K562 (cell line): ENCODE measurements at regions not wholly inside any gene's neighbourhood (a gene's known extent, or its start where the extent isn't known, plus 50 kb on each side); places are given as distances from the start of the nearest gene placed in this dataset.

ENCODE experiments used
- ATAC-seq: fragments of 200-7000 bp; cut with Tn5 transposase; 3 replicates; pipeline ENCODE4 v1.9.1; 2020; ENCODE audit warnings: moderate library complexity
- BruUV-seq: library from RNA; stranded (reverse); fragments of 400-500 nt; replicated peaks from 2 replicates; lab custom pipeline; 2021; lab: Mats Ljungman, UMichigan
- CTCF ChIA-PET: fragments of 300-600 bp; formaldehyde crosslinking; extraction: SDS; loops from one replicate; lab custom pipeline; 2021; ENCODE audit warnings: low intra/inter-chr PET ratio; lab: Yijun Ruan, JAX
- POLR2A ChIA-PET: fragments of 300-600, 350-650 bp; sonication (Branson Sonifier 250); formaldehyde crosslinking; extraction: SDS; loops from one replicate; lab custom pipeline; 2021; ENCODE audit warnings: antibody characterized with exemption, inconsistent platforms; lab: Yijun Ruan, JAX
- DNase-seq, 4 experiments: peaks; one replicate each; pipeline versions ENCODE4 v3.0.0 to v3.0.0-alpha.2; 2011 to 2018; ENCODE audit warnings: low spot score in 3 of 4, mixed read lengths in 3 of 4; ENCODE audit errors: extremely low read depth in 1 of 4
- FAIRE-seq: peaks from 2 replicates; lab custom pipeline; 2011; peaks lifted over from hg19 to GRCh38; lab: Jason Lieb, UNC
- H2AFZ ChIP-seq: 2 replicates; pipeline ENCODE4 v1.6.0; 2011; ENCODE audit warnings: low read depth, low read length, control low read depth, inconsistent platforms
- H3K27ac ChIP-seq: fragments of 200-600 bp; 3 replicates; pipeline ENCODE4 v1.8.0; 2011; ENCODE audit warnings: low read depth, mild to moderate bottlenecking, control low read depth, inconsistent platforms, low read length, moderate library complexity, mixed read lengths; ENCODE audit errors: extremely low read depth
- H3K27me3 ChIP-seq, 2 experiments: fragments of 300-600 bp in 1 of 2; 2 replicates in 1 of 2; 3 replicates in 1 of 2; pipeline versions ENCODE4 v1.6.0 to v1.8.0; 2011; ENCODE audit warnings: inconsistent platforms in 2 of 2, low read length in 2 of 2, mild to moderate bottlenecking in 1 of 2, mixed read lengths in 1 of 2, moderate library complexity in 1 of 2; ENCODE audit not compliant: control insufficient read depth in 2 of 2, insufficient read depth in 2 of 2
- H3K36me3 ChIP-seq: fragments of 300-600 bp; 3 replicates; pipeline ENCODE4 v1.8.0; 2011; ENCODE audit warnings: mild to moderate bottlenecking, low read length, inconsistent platforms; ENCODE audit not compliant: control insufficient read depth, insufficient read depth
- H3K4me1 ChIP-seq, 2 experiments: fragments of 200-600 bp in 1 of 2; replicated peaks in 1 of 2; 2 replicates in 1 of 2; 3 replicates in 1 of 2; pipeline versions ENCODE4 v1.5.1 to v1.8.0; 2011; ENCODE audit warnings: inconsistent platforms in 2 of 2, low read length in 2 of 2, mild to moderate bottlenecking in 1 of 2, mixed read lengths in 1 of 2, moderate library complexity in 1 of 2; ENCODE audit not compliant: control insufficient read depth in 2 of 2, insufficient read depth in 2 of 2
- H3K4me2 ChIP-seq: 2 replicates; pipeline ENCODE4 v1.6.1; 2011; ENCODE audit warnings: low read length, control low read depth, inconsistent platforms, mixed read lengths; ENCODE audit not compliant: insufficient read depth
- H3K4me3 ChIP-seq: fragments of 200-600 bp; sonication (generic), shearing (Covaris generic); 2 replicates; pipeline ENCODE4 v1.5.1; 2016; ENCODE audit warnings: control low read depth, inconsistent platforms
- H3K79me2 ChIP-seq: fragments of 200-600 bp; 3 replicates; pipeline ENCODE4 v1.8.0; 2011; ENCODE audit warnings: low read length, inconsistent platforms; ENCODE audit not compliant: control insufficient read depth, insufficient read depth
- H3K9ac ChIP-seq, 2 experiments: 2 replicates each; pipeline versions ENCODE4 v1.6.0 to v1.6.1; 2011; ENCODE audit warnings: low read depth in 2 of 2, low read length in 2 of 2, control low read depth in 1 of 2, inconsistent platforms in 1 of 2, mild to moderate bottlenecking in 1 of 2, mixed read lengths in 1 of 2; ENCODE audit not compliant: insufficient read depth in 1 of 2
- H3K9me1 ChIP-seq: one replicate; pipeline ENCODE4 v1.6.0; 2011; ENCODE audit warnings: inconsistent platforms, mild to moderate bottlenecking, low read length, moderate library complexity; ENCODE audit not compliant: control insufficient read depth, insufficient read depth
- H3K9me3 ChIP-seq: replicated peaks from 2 replicates; pipeline ENCODE4 v1.5.1; 2011; ENCODE audit warnings: low read depth, low read length, inconsistent platforms; ENCODE audit not compliant: control insufficient read depth, insufficient read depth
- H4K20me1 ChIP-seq: replicated peaks from 2 replicates; pipeline ENCODE4 v1.6.1; 2011; ENCODE audit warnings: low read length, inconsistent platforms, mixed read lengths; ENCODE audit not compliant: control insufficient read depth, insufficient read depth
- BHLHE40 ChIP-seq: IDR thresholded peaks from 2 replicates; pipeline ENCODE4 v1.6.1; 2011; ENCODE audit warnings: low read length, improper control_type of control experiment
- CBFA2T2 ChIP-seq: fragments of 450-650 bp; conservative IDR thresholded peaks from 2 replicates; pipeline ENCODE4 v1.6.1; 2017; ENCODE audit warnings: mild to moderate bottlenecking
- CXXC5 ChIP-seq: fragments of 250-450 bp; sonication (Bioruptor Pico); IDR thresholded peaks from 2 replicates; pipeline ENCODE4 v1.8.0; 2022; ENCODE audit warnings: inconsistent platforms, mild to moderate bottlenecking, moderate library complexity
- E2F6 ChIP-seq, 2 experiments: IDR thresholded peaks; 2 replicates each; pipeline ENCODE4 v1.6.1; 2011; ENCODE audit warnings: borderline replicate concordance in 1 of 2, control low read depth in 1 of 2, low read depth in 1 of 2, low read length in 1 of 2, mild to moderate bottlenecking in 1 of 2, mixed read lengths in 1 of 2, moderate library complexity in 1 of 2; ENCODE audit not compliant: insufficient read depth in 1 of 2, insufficient read length in 1 of 2, poor library complexity in 1 of 2, severe bottlenecking in 1 of 2; ENCODE audit errors: extremely low read depth in 1 of 2
- ILF3 ChIP-seq: fragments of 450-650 bp; IDR thresholded peaks from 2 replicates; pipeline ENCODE4 v1.6.1; 2018; ENCODE audit warnings: antibody characterized with exemption, mild to moderate bottlenecking, moderate library complexity, borderline replicate concordance
- NR4A1 ChIP-seq, 2 experiments: fragments of 250-450 bp in 1 of 2; fragments of 450-650 bp in 1 of 2; sonication (Bioruptor Pico) in 1 of 2; IDR thresholded peaks; 2 replicates each; pipeline versions ENCODE4 v1.4.0 to v1.6.1; 2016 to 2020; ENCODE audit warnings: mild to moderate bottlenecking in 2 of 2, missing compliant biosample characterization in 1 of 2, missing genetic modification characterization in 1 of 2, moderate library complexity in 1 of 2
- RAD51 ChIP-seq: fragments of 450-650 bp; IDR thresholded peaks from 2 replicates; pipeline ENCODE4 v1.7.1; 2016; ENCODE audit warnings: low read depth, mild to moderate bottlenecking, borderline replicate concordance
- TFE3 ChIP-seq: fragments of 450-650 bp; formaldehyde crosslinking; IDR thresholded peaks from 2 replicates; pipeline ENCODE4 v1.4.0; 2020; ENCODE audit warnings: mild to moderate bottlenecking, mixed read lengths
- TOE1 ChIP-seq, 2 experiments: fragments of 450-650 bp in 1 of 2; sonication (generic) in 1 of 2; formaldehyde crosslinking in 1 of 2; IDR thresholded peaks; 2 replicates each; pipeline versions ENCODE4 v1.7.1 to v1.8.0; 2016 to 2022; ENCODE audit warnings: borderline replicate concordance in 2 of 2, mild to moderate bottlenecking in 2 of 2, antibody characterized with exemption in 1 of 2, inconsistent platforms in 1 of 2, low read depth in 1 of 2, missing genetic modification reagents in 1 of 2, moderate library complexity in 1 of 2
- ZNF79 ChIP-seq: fragments of 250-450 bp; sonication (Bioruptor Pico); IDR thresholded peaks from 2 replicates; pipeline ENCODE4 v1.4.0; 2020; ENCODE audit warnings: low read depth, mild to moderate bottlenecking, moderate library complexity
- WGBS: fragments of 100-300 bp; shearing (Covaris generic); methylation state at CpG from one replicate; pipeline ENCODE4 v1.1.6; 2016; ENCODE audit warnings: low coverage, mixed read lengths; ENCODE audit not compliant: insufficient coverage; ENCODE audit errors: missing lambda C conversion rate; 5-methylcytosine and 5-hydroxymethylcytosine counted together
- in situ Hi-C: fragments of 300-500 bp; cut with MboI; formaldehyde crosslinking; loops from 4 replicates; pipeline ENCODE4 v1.15.0; 2018; ENCODE audit warnings: inconsistent platforms, mixed read lengths
- intact Hi-C: fragments of 100-400 bp; cut with micrococcal nuclease; formaldehyde crosslinking; loops from 2 replicates; pipeline ENCODE4 v1.14.2; 2022

DNA sequence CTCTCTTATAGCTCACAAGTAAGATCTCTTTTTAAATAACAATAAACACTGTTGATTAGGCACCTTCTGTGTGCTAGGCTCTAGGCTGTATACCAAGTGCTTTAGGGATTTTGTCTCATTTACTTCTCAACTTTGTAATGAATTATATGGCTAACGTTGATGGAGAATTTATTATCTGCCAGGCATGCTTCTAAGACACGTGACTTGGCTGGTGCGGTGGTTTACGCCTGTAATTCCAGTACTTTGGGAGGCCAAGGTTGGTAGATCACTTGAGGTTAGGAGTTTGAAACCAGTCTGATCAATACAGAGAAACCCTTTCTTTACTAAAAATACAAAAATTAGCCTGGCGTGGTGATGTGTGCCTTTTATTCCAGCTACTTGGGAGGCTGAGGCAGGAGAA lies 1202.8 kb upstream of the TMEM132C start:
- Histone ChIP-seq H2AFZ (peak overlapping the region; percentile 17), H4K20me1 (no peaks in the 10 kb centered on the region), H3K4me1 (peaks cover 3 to 19% of the 10 kb centered on the region in 2 experiments; a peak in 3 of 5 replicates), H3K4me3 (no peak overlapping the region; the same call in 1 of the 2 replicates), H3K4me2 (peak overlapping the region; percentile 94), H3K27ac (peak overlapping the region; percentile 31; the same call in 2 of the 3 replicates), H3K9ac (peak overlapping the region in 1 of 2 experiments; percentile 90; a peak in 2 of 4 replicates), H3K9me3 (no peaks in the 10 kb centered on the region), H3K36me3 (peaks cover 26% of the 10 kb centered on the region), H3K27me3 (no peaks in the 10 kb centered on the region), H3K9me1 (no peaks in the 10 kb centered on the region), H3K79me2 (peaks cover 94% of the 10 kb centered on the region)
- intact Hi-C loops (loop anchor here (10.0 kb wide), 1 partner anchor 91 kb away; no protein-coding TSS in a partner anchor), in situ Hi-C loops (no loop called here)
- FAIRE-seq (no peak), ATAC-seq (no peak), DNase-seq (no peak)
- ChIA-PET CTCF (no interaction called here), POLR2A (interaction anchor here (0.8 to 2.3 kb wide), 4 partner anchors 12 to 61 kb away, joined by 3 to 9 read pairs (median 4); no protein-coding TSS in a partner anchor)
- WGBS = 54% methylated on average over 5 of the region's 5 CpGs
- no TSS peak for BruUV-seq
- TF ChIP-seq TFE3 (peak; percentile 45), NR4A1 (CRISPR knock-in tag; IDR thresholded peaks at IDR 0.05) (no peak), NR4A1 (tag; IDR thresholded peaks at IDR 0.05) (no peak), CBFA2T2 (0 out of 2 replicates have a peak, but pooled peaks have one; percentile 13), ILF3 (no peak), CXXC5 (CRISPR knock-in tag) (peak; percentile 14; the same call in 1 of the 2 replicates), BHLHE40 (0 out of 2 replicates have a peak, but pooled peaks have one; percentile 24), E2F6 (IDR thresholded peaks at IDR 0.05; ENCODE audit: borderline replicate concordance in 1 of 2, extremely low read depth in 1 of 2, insufficient read depth in 1 of 2, insufficient read length in 1 of 2, low read depth in 1 of 2, low read length in 1 of 2, poor library complexity in 1 of 2, severe bottlenecking in 1 of 2) (peak in 1 of 2 experiments; percentile 25), TOE1 (IDR thresholded peaks at IDR 0.05; ENCODE audit: borderline replicate concordance) (peak; percentile 57; the same call in 1 of the 2 replicates), TOE1 (CRISPR knock-in tag; IDR thresholded peaks at IDR 0.05; ENCODE audit: borderline replicate concordance, low read depth) (no peak), RAD51 (peak; percentile 66; the same call in 1 of the 2 replicates), ZNF79 (CRISPR knock-in tag) (no peak)
